ENCODE measurements at regions not wholly inside any gene's neighbourhood (a gene's known extent, or its start where the extent isn't known, plus 50 kb on each side); places are given as distances from the start of the nearest gene placed in this dataset.
A peak's percentile ranks its signal among the peaks of the same experiment; 100 is the strongest.

- no peak for DNase-seq (ENCODE audit: low read depth)
- no peak for TF ChIP-seq CTCF (conservative IDR thresholded peaks at IDR 0.05; ENCODE audit: control insufficient read depth, insufficient read depth, low read depth, low read length)
- H3K4me3 ChIP-seq (ENCODE audit: control insufficient read depth, low read depth, low read length): no peak overlapping the region
Measured at GRCh38 chr12:67151886-67152285, 117.3 kb upstream of the CAND1 start.

GRCh38 chr12:67152451-67152850, 116.7 kb upstream of the CAND1 start:
- no peak overlapping the region for H3K4me3 ChIP-seq (ENCODE audit: control insufficient read depth, low read depth, low read length)
- no peak for DNase-seq (ENCODE audit: low read depth)
- no peak for TF ChIP-seq CTCF (conservative IDR thresholded peaks at IDR 0.05; ENCODE audit: control insufficient read depth, insufficient read depth, low read depth, low read length)

GRCh38 chr12:67154901-67155300, 114.3 kb upstream of the CAND1 start:
- no peak for TF ChIP-seq CTCF (conservative IDR thresholded peaks at IDR 0.05; ENCODE audit: control insufficient read depth, insufficient read depth, low read depth, low read length)
- no peak for DNase-seq (ENCODE audit: low read depth)
- no peak overlapping the region for H3K4me3 ChIP-seq (ENCODE audit: control insufficient read depth, low read depth, low read length)

GRCh38 chr12:67155863-67156262, 113.3 kb upstream of the CAND1 start:
- no peak for TF ChIP-seq CTCF (conservative IDR thresholded peaks at IDR 0.05; ENCODE audit: control insufficient read depth, insufficient read depth, low read depth, low read length)
- DNase-seq (ENCODE audit: low read depth): peak; percentile 59

GRCh38 chr12:67161322-67161918, 107.7 kb upstream of the CAND1 start:
- no peak overlapping the region for H3K4me3 ChIP-seq (ENCODE audit: control insufficient read depth, low read depth, low read length)
- DNase-seq (ENCODE audit: low read depth): peak; percentile 53
- TF ChIP-seq CTCF (conservative IDR thresholded peaks at IDR 0.05; ENCODE audit: control insufficient read depth, insufficient read depth, low read depth, low read length): peak; percentile 63

More at GRCh38 chr12:67155863-67156262, 113.3 kb upstream of the CAND1 start:
- H3K4me3 ChIP-seq (ENCODE audit: control insufficient read depth, low read depth, low read length): no peak overlapping the region

GRCh38 chr12:67173258-67173657, 95.9 kb upstream of the CAND1 start:
- TF ChIP-seq CTCF (conservative IDR thresholded peaks at IDR 0.05; ENCODE audit: control insufficient read depth, insufficient read depth, low read depth, low read length): no peak
- DNase-seq (ENCODE audit: low read depth): no peak
- H3K4me3 ChIP-seq (ENCODE audit: control insufficient read depth, low read depth, low read length): no peak overlapping the region

- TF ChIP-seq CTCF (conservative IDR thresholded peaks at IDR 0.05; ENCODE audit: control insufficient read depth, insufficient read depth, low read depth, low read length): no peak
- H3K4me3 ChIP-seq (ENCODE audit: control insufficient read depth, low read depth, low read length): no peak overlapping the region
- no peak for DNase-seq (ENCODE audit: low read depth)
Measured at GRCh38 chr12:67182551-67182950, 86.6 kb upstream of the CAND1 start.

All from fibroblast of mammary gland (primary cell).